OCI-LY7 (cell line): ENCODE measurements at regions not wholly inside any gene's neighbourhood (a gene's known extent, or its start where the extent isn't known, plus 50 kb on each side); places are given as distances from the start of the nearest gene placed in this dataset.

Source experiments
- CTCF ChIP-seq: fragments of 200-600 bp; sonication (generic); conservative IDR thresholded peaks from 2 replicates; pipeline ENCODE4 v1.5.1; 2014; ENCODE audit warnings: mild to moderate bottlenecking, antibody characterized with exemption, low read length, moderate library complexity, mixed read lengths
- EZH2phosphoT487 ChIP-seq: fragments of 200-600 bp; sonication (generic); IDR thresholded peaks from 2 replicates; pipeline ENCODE4 v1.6.1; 2018; ENCODE audit warnings: low read depth, borderline replicate concordance, mild to moderate bottlenecking, mixed run types, antibody characterized with exemption, low read length, moderate library complexity, mixed read lengths

- TF ChIP-seq EZH2phosphoT487 (no peak), CTCF (no peak)
Measured at GRCh38 chr1:37147392-37147831, 113.1 kb upstream of the GRIK3 start.
